ENCODE measurements at regions not wholly inside any gene's neighbourhood (a gene's known extent, or its start where the extent isn't known, plus 50 kb on each side); places are given as distances from the start of the nearest gene placed in this dataset.

DNA sequence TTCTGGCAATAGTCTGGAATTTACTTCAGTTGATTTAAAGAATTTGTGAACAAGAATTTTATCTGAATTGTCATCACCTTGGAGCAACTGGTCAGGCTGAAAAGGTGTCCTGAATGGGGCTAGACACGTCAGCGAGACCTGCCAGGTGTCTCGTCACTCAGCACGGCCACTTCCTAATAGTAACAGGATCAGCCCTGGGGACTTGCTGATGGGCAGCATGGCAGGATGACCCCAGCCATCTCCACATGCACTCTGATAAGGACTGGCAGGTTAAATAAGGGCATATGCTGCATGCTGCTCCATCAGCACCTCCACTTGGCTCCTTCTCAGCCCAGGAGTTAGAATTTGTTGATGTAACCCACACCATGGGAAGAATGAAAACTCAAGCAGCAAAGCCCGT, 224.2 kb downstream of the FOXO1 start:
- in situ Hi-C loops (cut with MboI) (no loop called here), intact Hi-C loops (cut with micrococcal nuclease) (no loop called here)
- Histone ChIP-seq H3K36me3 (ENCODE audit: control insufficient read depth, insufficient read depth, low read length) (no peaks in the 10 kb centered on the region), H3K9me1 (ENCODE audit: control insufficient read depth, insufficient read depth, low read length) (no peaks in the 10 kb centered on the region), H3K27ac (ENCODE audit: extremely low read depth, low read depth, low read length) (no peak overlapping the region), H2AFZ (ENCODE audit: low read depth, low read length) (no peak overlapping the region), H3K4me1 (replicated peaks in 1 of 2; ENCODE audit: control insufficient read depth in 2 of 2, insufficient read depth in 2 of 2, low read length in 2 of 2) (no peaks in the 10 kb centered on the region), H3K4me2 (ENCODE audit: insufficient read depth, low read length) (no peak overlapping the region), H3K9ac (ENCODE audit: insufficient read depth in 1 of 2, low read depth in 2 of 2, low read length in 2 of 2) (no peak overlapping the region), H4K20me1 (replicated peaks; ENCODE audit: control insufficient read depth, insufficient read depth, low read length) (no peaks in the 10 kb centered on the region), H3K79me2 (ENCODE audit: control insufficient read depth, insufficient read depth, low read length) (no peaks in the 10 kb centered on the region), H3K9me3 (replicated peaks; ENCODE audit: control insufficient read depth, insufficient read depth, low read depth, low read length) (no peaks in the 10 kb centered on the region), H3K27me3 (ENCODE audit: control insufficient read depth in 2 of 2, insufficient read depth in 2 of 2, low read length in 2 of 2) (no peaks in the 10 kb centered on the region; a peak in 1 of 5 replicates), H3K4me3 (no peak overlapping the region)
- no TSS peak for BruUV-seq (replicated peaks)
- no peak for FAIRE-seq
- no peak for ATAC-seq
- ChIA-PET CTCF (ENCODE audit: low intra/inter-chr PET ratio) (no interaction called here), POLR2A (no interaction called here)
- 0% methylated on average over 4 of the region's 5 CpGs for WGBS (ENCODE audit: insufficient coverage, low coverage, missing lambda C conversion rate)
- no peak for DNase-seq (ENCODE audit: extremely low read depth in 1 of 4, low spot score in 3 of 4)
- TF ChIP-seq HDAC2 (IDR thresholded peaks at IDR 0.05) = no peak
- no peak for TF ChIP-seq ZFP36 (IDR thresholded peaks at IDR 0.05; ENCODE audit: low read depth, low read length, partially characterized antibody)
- no peak for TF ChIP-seq ZBTB49 (CRISPR knock-in tag; IDR thresholded peaks at IDR 0.05; ENCODE audit: borderline replicate concordance)
- TF ChIP-seq, protein P1, sequence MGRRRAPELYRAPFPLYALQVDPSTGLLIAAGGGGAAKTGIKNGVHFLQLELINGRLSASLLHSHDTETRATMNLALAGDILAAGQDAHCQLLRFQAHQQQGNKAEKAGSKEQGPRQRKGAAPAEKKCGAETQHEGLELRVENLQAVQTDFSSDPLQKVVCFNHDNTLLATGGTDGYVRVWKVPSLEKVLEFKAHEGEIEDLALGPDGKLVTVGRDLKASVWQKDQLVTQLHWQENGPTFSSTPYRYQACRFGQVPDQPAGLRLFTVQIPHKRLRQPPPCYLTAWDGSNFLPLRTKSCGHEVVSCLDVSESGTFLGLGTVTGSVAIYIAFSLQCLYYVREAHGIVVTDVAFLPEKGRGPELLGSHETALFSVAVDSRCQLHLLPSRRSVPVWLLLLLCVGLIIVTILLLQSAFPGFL (CRISPR knock-in tag; IDR thresholded peaks at IDR 0.05) = no peak
- TF ChIP-seq ZBTB7A (IDR thresholded peaks at IDR 0.05; ENCODE audit: borderline replicate concordance, control insufficient read depth, low read depth, low read length) = no peak
- no peak for TF ChIP-seq HLTF (IDR thresholded peaks at IDR 0.05)
- no peak for TF ChIP-seq E2F5 (CRISPR knock-in tag; IDR thresholded peaks at IDR 0.05)
- TF ChIP-seq, protein P2, sequence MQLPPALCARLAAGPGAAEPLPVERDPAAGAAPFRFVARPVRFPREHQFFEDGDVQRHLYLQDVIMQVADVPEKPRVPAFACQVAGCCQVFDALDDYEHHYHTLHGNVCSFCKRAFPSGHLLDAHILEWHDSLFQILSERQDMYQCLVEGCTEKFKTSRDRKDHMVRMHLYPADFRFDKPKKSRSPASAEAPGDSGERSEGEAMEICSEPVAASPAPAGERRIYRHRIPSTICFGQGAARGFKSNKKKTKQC (CRISPR knock-in tag; IDR thresholded peaks at IDR 0.05) = no peak
- TF ChIP-seq ZNF589 (CRISPR knock-in tag; IDR thresholded peaks at IDR 0.05; ENCODE audit: low read depth) = no peak
- TF ChIP-seq ZNF830 (CRISPR knock-in tag; IDR thresholded peaks at IDR 0.05) = no peak
- TF ChIP-seq ZFP91 (CRISPR knock-in tag; IDR thresholded peaks at IDR 0.05) = no peak
- TF ChIP-seq CEBPB (tag; IDR thresholded peaks at IDR 0.05) = no peak
- no peak for TF ChIP-seq SNAPC5 (CRISPR knock-in tag; IDR thresholded peaks at IDR 0.05)
- TF ChIP-seq RFX7 (CRISPR knock-in tag; IDR thresholded peaks at IDR 0.05) = no peak
- TF ChIP-seq MCM2 (IDR thresholded peaks at IDR 0.05; ENCODE audit: low read depth) = no peak
- no peak for TF ChIP-seq RBM15 (IDR thresholded peaks at IDR 0.05; ENCODE audit: insufficient read depth, low read length)
- TF ChIP-seq STAT5B (CRISPR knock-in tag; IDR thresholded peaks at IDR 0.05) = no peak
